GM12801 (cell line): ENCODE measurements at regions not wholly inside any gene's neighbourhood (a gene's known extent, or its start where the extent isn't known, plus 50 kb on each side); places are given as distances from the start of the nearest gene placed in this dataset.

Experiments used
- CTCF ChIP-seq: IDR thresholded peaks from one replicate; pipeline ENCODE4 v1.5.1; 2011; ENCODE audit warnings: control low read depth; ENCODE audit not compliant: insufficient read length; ENCODE audit errors: extremely low read depth

GRCh38 chr15:93803421-93804152 lies 427.8 kb upstream of the MCTP2 start:
- TF ChIP-seq CTCF: no peak

DNA sequence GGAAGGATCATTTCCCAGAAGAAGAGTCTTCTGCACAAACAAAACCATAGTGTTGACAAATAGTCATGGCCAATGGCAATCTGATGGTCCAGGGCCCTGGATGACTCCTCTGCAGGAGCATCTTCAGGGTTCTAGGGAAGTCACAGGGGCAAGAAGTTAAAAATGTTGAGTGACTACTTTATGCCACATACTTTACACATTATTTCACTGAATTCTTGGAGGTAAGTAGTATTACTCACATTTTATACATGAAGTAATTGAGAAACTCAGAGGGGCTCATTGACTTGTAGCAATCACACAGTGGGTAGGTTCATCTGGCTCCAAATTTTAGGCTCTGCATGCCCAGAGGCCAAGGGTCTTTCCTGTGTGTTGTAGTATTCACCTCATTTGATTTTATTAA lies 430.2 kb upstream of the MCTP2 start:
- TF ChIP-seq CTCF: no peak

- TF ChIP-seq CTCF: no peak
These were observed 430.6 kb upstream of the MCTP2 start for GRCh38 chr15:93800805-93801204.

DNA sequence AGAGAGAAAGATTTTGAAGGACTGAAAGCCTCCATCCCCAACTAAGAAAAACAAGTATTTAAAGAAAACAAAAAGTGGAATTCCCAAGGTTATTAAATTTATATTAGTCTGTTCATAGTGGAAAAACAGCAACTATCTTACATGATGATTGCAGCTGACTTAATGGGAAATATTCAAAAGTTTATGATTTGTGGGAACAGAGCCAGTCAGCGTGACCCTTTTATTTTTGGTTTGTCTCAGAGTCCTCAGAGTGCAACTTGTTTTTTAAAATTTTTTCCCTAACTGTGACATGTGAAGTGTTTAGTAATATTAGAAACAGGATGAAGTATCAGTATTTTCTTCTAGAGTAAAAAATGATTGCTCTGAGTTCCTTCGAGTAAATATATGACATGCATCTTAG lies 441.9 kb upstream of the MCTP2 start:
- TF ChIP-seq CTCF: no peak

- TF ChIP-seq CTCF: no peak
These were observed 451.3 kb upstream of the MCTP2 start for GRCh38 chr15:93780073-93780472.

DNA sequence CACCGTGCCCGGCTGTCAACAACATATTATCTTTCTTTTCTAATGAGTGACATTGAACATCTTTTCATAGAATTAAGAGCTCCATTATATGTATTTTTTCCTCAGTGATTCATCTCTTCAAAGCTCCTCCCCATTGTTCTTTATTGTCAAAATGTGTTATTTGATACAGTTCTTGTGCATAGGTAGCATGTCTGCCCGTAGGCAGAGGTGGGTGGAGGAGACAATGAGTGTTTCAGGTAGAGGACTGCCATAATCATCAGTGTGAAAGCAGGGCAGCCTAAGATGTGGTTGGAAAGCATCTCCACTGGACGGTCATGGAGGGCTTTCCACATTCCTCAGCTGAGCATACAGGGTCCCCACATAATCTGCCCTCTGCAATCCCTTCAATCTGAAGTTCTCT lies 452.0 kb upstream of the MCTP2 start:
- no peak for TF ChIP-seq CTCF

DNA sequence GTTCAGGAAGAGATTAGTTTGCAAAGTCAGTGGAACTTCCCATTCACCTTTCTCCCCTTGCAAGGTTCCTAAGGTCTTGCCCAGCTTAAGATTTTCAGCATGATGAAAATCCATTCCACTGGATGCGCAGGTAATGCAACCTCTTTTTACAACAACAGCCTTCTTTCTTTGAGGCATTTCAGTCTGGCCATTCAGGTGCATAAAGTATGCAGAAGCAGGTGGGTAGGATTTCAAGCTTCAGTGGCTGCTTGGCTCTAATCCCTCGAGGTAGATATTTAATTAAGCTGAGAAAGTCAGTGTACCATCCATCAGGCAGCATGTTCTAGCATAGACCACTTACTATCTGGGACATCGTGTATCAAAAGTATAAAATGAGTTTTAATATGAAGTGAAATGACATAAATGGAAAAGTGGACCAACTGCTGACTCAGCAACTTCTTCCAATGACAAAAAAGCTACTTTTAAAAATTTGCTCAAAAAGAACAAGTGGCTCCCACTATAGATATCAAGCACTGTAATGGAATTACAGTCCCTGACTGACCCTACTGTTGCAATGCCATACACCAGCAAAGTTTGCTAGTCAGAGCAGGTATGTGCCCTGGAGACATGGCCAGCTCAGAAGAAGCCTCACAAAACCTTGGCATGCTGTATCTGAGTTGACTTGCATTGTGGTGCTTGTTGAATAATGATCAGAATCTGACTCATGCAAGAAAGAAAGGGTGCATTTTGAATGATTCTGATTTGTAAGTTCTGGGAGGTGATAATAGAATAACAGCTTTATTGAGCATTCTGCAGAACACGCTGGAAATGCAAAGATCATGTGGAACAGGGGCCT lies 459.9 kb upstream of the MCTP2 start:
- TF ChIP-seq CTCF: no peak
